ENCODE measurements at regions not wholly inside any gene's neighbourhood (a gene's known extent, or its start where the extent isn't known, plus 50 kb on each side); places are given as distances from the start of the nearest gene placed in this dataset.

DNA sequence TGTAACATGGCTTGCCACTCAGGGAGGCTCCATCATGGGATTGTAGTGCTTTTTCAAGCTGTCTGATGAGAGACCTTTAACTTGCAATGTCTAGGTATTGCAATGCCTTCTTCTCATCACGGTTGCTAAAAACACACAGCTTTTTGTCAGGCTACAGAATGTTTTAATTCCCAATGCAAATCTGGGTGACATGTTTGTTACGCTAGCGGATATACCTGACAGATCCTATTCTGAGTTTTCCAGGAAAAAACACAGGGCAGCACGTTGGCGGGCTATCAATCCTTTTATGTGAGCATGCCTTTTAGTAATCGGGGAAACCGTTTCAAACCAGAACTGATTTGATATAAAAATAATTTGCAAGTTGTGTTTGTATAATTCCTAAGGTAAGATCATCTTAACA is 577.2 kb upstream of the MAP3K7 start:
- no peak for TF ChIP-seq POLR2A (IDR thresholded peaks at IDR 0.05)
- no peak for TF ChIP-seq EP300 (IDR thresholded peaks at IDR 0.05)
- no peak for TF ChIP-seq CTCF (IDR thresholded peaks at IDR 0.05)
- TF ChIP-seq POLR2AphosphoS5 (IDR thresholded peaks at IDR 0.05), result no peak

Measured in upper lobe of left lung (tissue), 4 donors.